Choroid plexus epithelial cell (primary cell): ENCODE measurements at regions not wholly inside any gene's neighbourhood (a gene's known extent, or its start where the extent isn't known, plus 50 kb on each side); places are given as distances from the start of the nearest gene placed in this dataset.
A peak's percentile ranks its signal among the peaks of the same experiment; 100 is the strongest.
"Not testable (repeated sequence)": the region's sequence is repeated elsewhere in the genome, so short reads cannot be mapped to it uniquely, and the experiment has no call there.

Source experiments
- DNase-seq: peaks from one replicate; pipeline ENCODE4 v3.0.0-alpha.2; 2010; ENCODE audit warnings: low read depth
- H3K4me3 ChIP-seq: 2 replicates; pipeline ENCODE4 v1.5.1; 2011; ENCODE audit warnings: low read depth, mild to moderate bottlenecking, control low read depth, low read length, moderate library complexity
- TF ChIP-seq, protein P1 (sequence below): conservative IDR thresholded peaks from 2 replicates; pipeline ENCODE4 v1.5.1; 2011; ENCODE audit warnings: low read depth, mild to moderate bottlenecking, control low read depth, inconsistent platforms, low read length, moderate library complexity

DNA sequence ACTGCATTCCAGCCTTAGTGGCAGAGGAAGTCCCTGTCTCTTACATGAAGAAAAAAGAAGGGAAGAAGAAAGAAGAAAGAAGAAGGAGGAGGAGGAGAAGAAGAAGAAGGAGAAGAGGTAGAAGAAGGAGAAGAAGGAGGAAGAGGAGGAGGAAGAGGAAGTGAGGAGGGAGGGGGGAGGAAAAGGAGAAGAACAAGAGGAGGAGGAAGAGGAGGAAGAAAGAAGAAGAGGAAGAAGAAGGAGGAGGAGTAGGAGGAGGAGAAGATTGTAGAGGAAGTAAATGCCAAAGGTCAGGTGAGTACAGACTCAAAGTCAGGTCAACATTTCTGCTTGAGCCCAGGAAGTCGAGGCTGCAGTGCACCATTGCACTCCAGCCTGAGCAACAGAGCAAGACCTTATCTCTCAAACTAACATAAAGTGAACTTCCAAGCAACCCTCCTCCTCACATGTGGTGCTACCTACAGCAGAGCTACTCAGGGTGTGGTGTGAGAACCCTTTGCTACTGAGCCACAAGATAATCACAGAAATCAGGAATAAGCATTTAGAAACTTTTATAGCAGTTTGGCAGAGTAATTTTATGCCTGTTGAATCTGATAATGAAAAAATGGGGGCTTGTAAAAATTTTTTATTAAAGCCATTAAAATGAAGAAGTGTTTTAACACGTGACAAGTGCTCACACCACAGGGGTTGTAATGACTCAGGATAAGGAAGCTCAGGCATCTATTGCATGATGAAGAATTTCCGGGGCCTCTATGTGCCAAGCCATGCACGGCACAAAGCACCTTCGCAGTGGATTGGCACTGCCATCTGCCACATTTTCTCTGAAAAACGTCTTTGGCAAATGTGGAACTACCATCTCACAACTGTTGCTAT is 224.9 kb upstream of the AUTS2 start:
- no peak overlapping the region for H3K4me3 ChIP-seq
- DNase-seq, result peak; percentile 33
- TF ChIP-seq, protein P1, sequence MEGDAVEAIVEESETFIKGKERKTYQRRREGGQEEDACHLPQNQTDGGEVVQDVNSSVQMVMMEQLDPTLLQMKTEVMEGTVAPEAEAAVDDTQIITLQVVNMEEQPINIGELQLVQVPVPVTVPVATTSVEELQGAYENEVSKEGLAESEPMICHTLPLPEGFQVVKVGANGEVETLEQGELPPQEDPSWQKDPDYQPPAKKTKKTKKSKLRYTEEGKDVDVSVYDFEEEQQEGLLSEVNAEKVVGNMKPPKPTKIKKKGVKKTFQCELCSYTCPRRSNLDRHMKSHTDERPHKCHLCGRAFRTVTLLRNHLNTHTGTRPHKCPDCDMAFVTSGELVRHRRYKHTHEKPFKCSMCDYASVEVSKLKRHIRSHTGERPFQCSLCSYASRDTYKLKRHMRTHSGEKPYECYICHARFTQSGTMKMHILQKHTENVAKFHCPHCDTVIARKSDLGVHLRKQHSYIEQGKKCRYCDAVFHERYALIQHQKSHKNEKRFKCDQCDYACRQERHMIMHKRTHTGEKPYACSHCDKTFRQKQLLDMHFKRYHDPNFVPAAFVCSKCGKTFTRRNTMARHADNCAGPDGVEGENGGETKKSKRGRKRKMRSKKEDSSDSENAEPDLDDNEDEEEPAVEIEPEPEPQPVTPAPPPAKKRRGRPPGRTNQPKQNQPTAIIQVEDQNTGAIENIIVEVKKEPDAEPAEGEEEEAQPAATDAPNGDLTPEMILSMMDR, result no peak

DNA sequence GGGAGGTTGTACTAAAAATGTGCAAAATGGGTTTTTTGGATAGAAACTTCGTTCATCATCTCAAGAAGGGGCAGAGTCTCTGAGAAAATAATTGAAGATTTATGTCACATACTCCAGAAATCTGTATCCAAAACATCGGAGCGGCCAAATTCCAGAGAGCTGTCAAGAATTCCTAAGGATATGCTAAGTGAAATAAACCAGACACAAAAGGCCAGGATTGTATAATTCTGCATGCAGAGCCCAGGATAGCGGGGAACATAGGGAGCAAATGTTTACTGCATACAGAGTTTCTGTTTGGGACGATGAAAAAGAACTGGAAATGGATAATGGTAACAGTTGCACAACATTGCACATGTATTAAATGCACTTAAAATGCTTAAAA is 224.2 kb upstream of the AUTS2 start:
- TF ChIP-seq, protein P1, result no peak
- DNase-seq, result no peak
- no peak overlapping the region for H3K4me3 ChIP-seq

DNA sequence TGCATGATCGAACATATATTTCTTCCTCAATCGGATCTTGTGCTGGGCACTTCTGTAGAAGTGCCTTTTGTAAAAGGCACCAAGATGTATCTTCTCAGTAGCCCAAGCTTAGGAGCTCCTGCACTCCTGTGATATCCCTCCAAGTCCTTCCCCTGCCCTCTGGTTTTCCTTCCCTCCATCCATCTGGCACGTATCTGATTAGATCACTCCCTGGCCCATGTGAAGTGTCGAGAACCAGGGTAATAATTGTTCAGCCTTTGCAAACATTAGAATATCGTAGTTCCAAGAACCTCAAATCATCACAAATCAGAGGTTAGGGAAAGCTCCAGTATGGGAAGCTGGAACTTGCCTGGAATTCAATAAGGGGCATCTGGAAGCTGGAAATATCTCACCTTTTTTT is 221.1 kb upstream of the AUTS2 start:
- TF ChIP-seq, protein P1, result no peak
- no peak for DNase-seq
- H3K4me3 ChIP-seq, result no peak overlapping the region

DNA sequence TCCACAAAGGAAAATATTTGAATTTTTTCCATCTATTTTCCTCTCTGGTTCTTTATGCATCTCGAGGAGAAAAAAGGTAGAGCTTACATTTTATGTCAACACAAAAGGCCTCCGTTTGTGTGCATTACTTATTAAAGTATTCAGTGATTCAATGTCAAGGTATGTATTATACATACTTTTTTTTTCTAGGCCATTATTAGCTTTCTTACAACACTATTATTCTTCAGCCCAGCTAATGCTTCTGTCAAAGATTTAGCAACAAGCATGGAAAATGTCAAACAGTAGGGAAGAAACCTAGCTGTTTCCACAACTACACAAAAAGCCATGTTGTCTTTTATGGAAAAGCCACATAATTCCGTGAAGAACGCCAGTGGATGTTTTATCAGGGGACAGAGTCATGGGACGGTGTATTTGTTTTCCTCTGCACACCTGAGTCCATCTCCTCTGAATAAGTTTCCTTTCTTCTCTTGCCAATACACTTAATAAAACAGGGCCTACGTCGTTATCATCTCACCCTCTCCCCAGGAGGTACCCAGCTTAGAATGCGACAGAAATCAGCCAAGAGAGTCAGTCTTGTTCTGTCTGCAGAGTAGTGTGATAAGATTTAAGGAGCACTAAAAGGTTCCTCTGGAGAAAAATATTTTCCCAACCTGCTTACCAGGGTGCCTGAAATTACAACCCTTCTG is 209.7 kb upstream of the AUTS2 start:
- TF ChIP-seq, protein P1, result no peak
- H3K4me3 ChIP-seq, result no peak overlapping the region
- DNase-seq, result no peak

- DNase-seq, result no peak
- TF ChIP-seq, protein P1, result no peak
- no peak overlapping the region for H3K4me3 ChIP-seq
Observed at GRCh38 chr7:69389216-69389615, 209.1 kb upstream of the AUTS2 start.

GRCh38 chr7:69393912-69394311 is 204.4 kb upstream of the AUTS2 start:
- not testable (repeated sequence) for DNase-seq, H3K4me3 ChIP-seq

DNA sequence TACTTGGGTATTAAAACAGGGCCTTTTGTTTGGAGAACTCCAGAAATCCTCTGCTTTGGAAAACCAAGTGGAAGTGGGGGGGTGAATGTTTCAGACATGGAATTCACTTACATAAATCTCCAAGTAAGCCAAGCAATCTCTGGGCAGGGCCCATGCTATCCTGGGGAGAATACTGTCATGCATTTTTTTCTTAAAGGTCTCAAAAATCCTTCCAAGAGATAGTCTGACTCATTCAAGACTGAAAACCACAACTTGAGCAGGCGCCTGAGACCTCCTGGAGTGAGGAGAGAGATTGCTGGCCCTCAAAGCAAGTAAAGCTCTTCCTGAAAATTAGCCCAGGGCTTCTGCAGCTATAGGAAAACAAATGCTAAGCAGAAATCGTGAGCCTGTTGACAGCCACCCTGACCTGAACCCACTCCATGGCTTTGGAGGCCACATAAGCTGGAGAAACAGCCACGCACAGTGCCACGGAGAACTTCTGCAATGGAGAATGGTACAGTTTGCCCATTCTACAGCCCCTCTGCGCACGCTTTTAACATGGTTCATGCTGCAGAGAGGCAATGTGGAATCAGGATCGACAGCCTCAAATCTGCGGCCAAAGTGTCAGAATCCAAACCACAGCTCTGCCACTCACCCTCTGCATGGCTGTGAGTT is 203.1 kb upstream of the AUTS2 start:
- no peak overlapping the region for H3K4me3 ChIP-seq
- peak; percentile 91 for DNase-seq
- TF ChIP-seq, protein P1, result no peak
